OCI-LY1 (cell line): ENCODE measurements at regions not wholly inside any gene's neighbourhood (a gene's known extent, or its start where the extent isn't known, plus 50 kb on each side); places are given as distances from the start of the nearest gene placed in this dataset.

Experiments used
- H2AFZ ChIP-seq: fragments of 200-600 bp; sonication (generic), shearing (Covaris generic); 2 replicates; pipeline ENCODE4 v1.6.0; 2014; ENCODE audit warnings: antibody characterized with exemption, mild to moderate bottlenecking, low read length
- H3F3A ChIP-seq: fragments of 200-600 bp; sonication (generic), shearing (Covaris generic); 2 replicates; pipeline ENCODE4 v1.6.0; 2014; ENCODE audit warnings: mild to moderate bottlenecking, antibody characterized with exemption, low read length, moderate library complexity; ENCODE audit not compliant: insufficient read depth
- H3K27ac ChIP-seq: fragments of 200-600 bp; sonication (generic); 2 replicates; pipeline ENCODE4 v1.5.1; 2014; ENCODE audit warnings: low read length, mixed run types, mild to moderate bottlenecking, low read depth; ENCODE audit not compliant: poor library complexity, severe bottlenecking
- H3K27me3 ChIP-seq: fragments of 200-600 bp; sonication (generic); 2 replicates; pipeline ENCODE4 v1.6.0; 2014; ENCODE audit warnings: antibody characterized with exemption, mild to moderate bottlenecking, low read length, moderate library complexity; ENCODE audit not compliant: insufficient read depth
- H3K36me3 ChIP-seq: fragments of 200-600 bp; sonication (generic); 2 replicates; pipeline ENCODE4 v1.6.1; 2014; ENCODE audit warnings: mild to moderate bottlenecking, antibody characterized with exemption, low read length, moderate library complexity, mixed read lengths; ENCODE audit not compliant: insufficient read depth
- H3K4me1 ChIP-seq: fragments of 200-600 bp; sonication (generic); 2 replicates; pipeline ENCODE4 v1.5.1; 2014; ENCODE audit warnings: mild to moderate bottlenecking, low read length, moderate library complexity; ENCODE audit not compliant: insufficient read depth, severe bottlenecking
- H3K4me2 ChIP-seq: fragments of 200-600 bp; sonication (generic), shearing (Covaris generic); 2 replicates; pipeline ENCODE4 v1.6.1; 2014; ENCODE audit warnings: low read length
- H3K4me3 ChIP-seq: fragments of 200-600 bp; sonication (generic); 2 replicates; pipeline ENCODE4 v1.5.1; 2014; ENCODE audit warnings: low read length, low read depth, mild to moderate bottlenecking, mixed read lengths; ENCODE audit not compliant: poor library complexity, severe bottlenecking
- H3K79me2 ChIP-seq: fragments of 200-600 bp; shearing (Covaris generic); 2 replicates; pipeline ENCODE4 v1.6.1; 2016; ENCODE audit warnings: mixed run types, low read length, mixed read lengths; ENCODE audit not compliant: insufficient read depth
- H3K9ac ChIP-seq: fragments of 200-600 bp; sonication (generic), shearing (Covaris generic); 2 replicates; pipeline ENCODE4 v1.6.1; 2014; ENCODE audit warnings: mild to moderate bottlenecking, low read length, mixed read lengths
- H3K9me2 ChIP-seq: fragments of 200-600 bp; sonication (generic), shearing (Covaris generic); 2 replicates; pipeline ENCODE4 v1.6.1; 2014; ENCODE audit warnings: low read depth, mild to moderate bottlenecking, low read length, mixed read lengths
- H3K9me3 ChIP-seq: fragments of 200-600 bp; shearing (Covaris generic); 2 replicates; pipeline ENCODE4 v1.6.1; 2014; ENCODE audit warnings: low read length, mixed read lengths
- H4K20me1 ChIP-seq: fragments of 200-600 bp; sonication (generic), shearing (Covaris generic); 2 replicates; pipeline ENCODE4 v1.6.0; 2016; ENCODE audit warnings: mild to moderate bottlenecking, low read length; ENCODE audit not compliant: insufficient read depth
- EZH2 ChIP-seq: fragments of 200-600 bp; sonication (generic), shearing (Covaris generic); IDR thresholded peaks from 2 replicates; pipeline ENCODE4 v1.8.0; 2017; ENCODE audit warnings: borderline replicate concordance, mixed run types, mild to moderate bottlenecking, antibody characterized with exemption, low read length, moderate library complexity, mixed read lengths
- TF ChIP-seq, protein P1 (sequence below): fragments of 200-600 bp; sonication (generic), shearing (Covaris generic); IDR thresholded peaks from 2 replicates; pipeline ENCODE4 v1.5.1; 2017; ENCODE audit warnings: mild to moderate bottlenecking, antibody characterized with exemption, low read length, moderate library complexity, mixed read lengths

DNA sequence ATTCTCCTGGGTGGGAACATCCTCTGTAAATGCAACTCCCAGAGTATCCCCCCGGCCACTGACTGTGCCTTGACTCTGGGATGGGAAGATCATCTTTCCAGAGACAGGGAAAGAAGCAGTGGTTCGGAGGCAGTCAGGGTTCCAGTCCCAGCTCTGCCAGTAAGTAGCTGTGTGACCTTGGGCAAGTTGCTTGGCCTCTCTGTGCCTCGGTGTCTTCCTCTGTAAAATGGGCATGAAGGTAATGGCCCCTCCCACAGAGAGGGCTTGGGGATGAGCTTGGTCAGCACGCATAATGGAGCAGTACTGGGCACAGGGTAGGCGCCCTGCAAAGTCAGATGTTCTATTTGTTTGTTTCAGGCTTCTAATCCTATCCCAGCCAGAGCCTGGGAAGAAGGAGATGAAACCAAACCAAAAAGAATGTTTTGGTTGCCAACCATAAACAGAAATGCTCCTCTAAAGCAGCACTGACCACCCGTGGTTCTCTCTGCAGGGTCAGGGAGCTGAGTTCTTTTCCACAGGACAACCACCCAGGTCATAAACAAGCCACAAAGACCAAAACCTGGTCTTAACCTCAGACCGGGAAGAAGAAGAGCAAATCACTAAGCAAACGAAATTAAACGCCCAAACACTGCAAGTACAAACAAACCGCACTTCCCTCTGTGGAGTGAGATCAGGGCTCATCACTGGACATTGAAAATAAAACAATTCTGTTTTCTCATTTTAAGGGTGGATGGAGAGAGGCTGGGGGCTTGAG, 381.0 kb upstream of the SULF2 start:
- no peaks in the 10 kb centered on the region for H3K9me2 ChIP-seq
- H3K9ac ChIP-seq, result no peak overlapping the region
- no peak overlapping the region for H3K4me3 ChIP-seq
- H3K27ac ChIP-seq, result no peak overlapping the region
- TF ChIP-seq, protein P1, sequence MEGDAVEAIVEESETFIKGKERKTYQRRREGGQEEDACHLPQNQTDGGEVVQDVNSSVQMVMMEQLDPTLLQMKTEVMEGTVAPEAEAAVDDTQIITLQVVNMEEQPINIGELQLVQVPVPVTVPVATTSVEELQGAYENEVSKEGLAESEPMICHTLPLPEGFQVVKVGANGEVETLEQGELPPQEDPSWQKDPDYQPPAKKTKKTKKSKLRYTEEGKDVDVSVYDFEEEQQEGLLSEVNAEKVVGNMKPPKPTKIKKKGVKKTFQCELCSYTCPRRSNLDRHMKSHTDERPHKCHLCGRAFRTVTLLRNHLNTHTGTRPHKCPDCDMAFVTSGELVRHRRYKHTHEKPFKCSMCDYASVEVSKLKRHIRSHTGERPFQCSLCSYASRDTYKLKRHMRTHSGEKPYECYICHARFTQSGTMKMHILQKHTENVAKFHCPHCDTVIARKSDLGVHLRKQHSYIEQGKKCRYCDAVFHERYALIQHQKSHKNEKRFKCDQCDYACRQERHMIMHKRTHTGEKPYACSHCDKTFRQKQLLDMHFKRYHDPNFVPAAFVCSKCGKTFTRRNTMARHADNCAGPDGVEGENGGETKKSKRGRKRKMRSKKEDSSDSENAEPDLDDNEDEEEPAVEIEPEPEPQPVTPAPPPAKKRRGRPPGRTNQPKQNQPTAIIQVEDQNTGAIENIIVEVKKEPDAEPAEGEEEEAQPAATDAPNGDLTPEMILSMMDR, result no peak
- no peak for TF ChIP-seq EZH2
- no peaks in the 10 kb centered on the region for H3K36me3 ChIP-seq
- no peaks in the 10 kb centered on the region for H3K4me1 ChIP-seq
- H3K4me2 ChIP-seq, result no peak overlapping the region
- no peaks in the 10 kb centered on the region for H3K27me3 ChIP-seq
- H2AFZ ChIP-seq, result no peak overlapping the region
- no peaks in the 10 kb centered on the region for H3F3A ChIP-seq
- no peaks in the 10 kb centered on the region for H4K20me1 ChIP-seq
- H3K79me2 ChIP-seq, result no peaks in the 10 kb centered on the region
- H3K9me3 ChIP-seq, result no peaks in the 10 kb centered on the region

DNA sequence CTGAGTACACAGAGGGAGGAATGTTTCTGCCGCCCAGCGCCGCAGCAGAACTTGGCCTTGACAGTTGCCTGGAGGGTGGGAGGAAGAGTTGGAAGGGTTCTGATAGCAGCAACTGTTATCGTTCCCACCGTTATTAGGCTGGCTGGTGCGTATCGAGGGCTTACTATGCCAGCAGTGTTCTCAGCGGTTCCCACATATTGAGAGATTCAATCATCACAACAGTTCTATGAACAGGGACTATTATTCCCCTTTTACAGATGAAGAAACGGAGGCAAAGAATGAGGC, 380.1 kb upstream of the SULF2 start:
- Histone ChIP-seq H3K27me3 (no peaks in the 10 kb centered on the region), H3F3A (no peaks in the 10 kb centered on the region), H3K9me2 (no peaks in the 10 kb centered on the region), H3K9ac (no peak overlapping the region), H3K4me1 (no peaks in the 10 kb centered on the region), H3K27ac (no peak overlapping the region), H3K4me2 (no peak overlapping the region), H3K36me3 (no peaks in the 10 kb centered on the region), H2AFZ (no peak overlapping the region), H3K9me3 (no peaks in the 10 kb centered on the region), H3K4me3 (no peak overlapping the region), H3K79me2 (no peaks in the 10 kb centered on the region), H4K20me1 (no peaks in the 10 kb centered on the region)
- no peak for TF ChIP-seq EZH2

DNA sequence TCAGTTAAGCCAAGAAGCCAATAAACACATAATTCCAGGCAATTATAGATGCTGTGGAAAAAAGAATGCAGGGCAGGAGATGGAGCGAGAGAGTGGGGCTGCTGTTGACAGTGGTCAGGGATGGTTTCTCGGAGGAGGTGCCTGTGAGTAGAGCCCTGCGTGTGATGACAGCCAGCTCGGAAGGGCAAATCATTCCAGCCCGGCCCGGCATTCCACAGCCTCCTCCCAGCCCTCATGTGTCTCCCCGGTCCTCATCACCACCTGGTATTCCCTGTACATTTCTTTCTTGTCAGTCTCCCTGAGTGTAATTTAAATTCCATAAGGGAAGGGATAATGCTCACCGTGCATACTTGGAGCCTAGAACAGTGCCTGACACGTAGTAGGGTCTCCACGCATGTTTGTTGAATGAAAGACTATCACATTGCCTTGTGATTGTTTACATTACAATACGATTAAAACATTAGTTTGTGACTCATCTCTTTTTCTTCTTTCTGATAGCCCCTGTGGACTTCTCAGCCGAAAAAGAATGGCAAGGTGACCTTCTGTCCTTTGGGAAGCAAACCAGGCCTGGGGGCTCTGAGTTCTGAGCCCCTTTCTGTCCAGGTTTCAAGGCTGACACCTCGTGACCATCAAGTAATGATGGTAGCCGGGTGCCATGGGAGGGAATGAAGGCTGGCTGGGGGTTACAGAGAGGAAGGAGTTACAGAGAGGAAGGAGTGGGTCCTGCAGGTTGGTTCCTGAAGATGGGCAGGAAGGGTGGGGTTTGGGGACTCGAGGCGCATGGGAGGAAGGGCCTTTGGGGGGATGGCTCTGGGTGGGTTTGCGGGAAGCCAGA, 379.5 kb upstream of the SULF2 start:
- Histone ChIP-seq H3K79me2 (no peaks in the 10 kb centered on the region), H3K27ac (no peak overlapping the region)
- no peak for TF ChIP-seq EZH2
- TF ChIP-seq, protein P1, result no peak

More for the DNA sequence above, 379.5 kb upstream of the SULF2 start:
- Histone ChIP-seq H3F3A (no peaks in the 10 kb centered on the region), H4K20me1 (no peaks in the 10 kb centered on the region), H3K4me2 (no peak overlapping the region), H3K9me3 (no peaks in the 10 kb centered on the region), H3K36me3 (no peaks in the 10 kb centered on the region), H3K27me3 (no peaks in the 10 kb centered on the region), H3K4me1 (no peaks in the 10 kb centered on the region), H2AFZ (no peak overlapping the region), H3K9me2 (no peaks in the 10 kb centered on the region), H3K9ac (no peak overlapping the region), H3K4me3 (no peak overlapping the region)
